Common myeloid progenitor, CD34-positive (primary cell): ENCODE measurements at regions not wholly inside any gene's neighbourhood (a gene's known extent, or its start where the extent isn't known, plus 50 kb on each side); places are given as distances from the start of the nearest gene placed in this dataset.

Experiments used
- CTCF ChIA-PET: fragments of 350-600 bp; sonication (Branson Sonifier 250); formaldehyde crosslinking; loops from one replicate; lab custom pipeline; 2021; ENCODE audit warnings: antibody characterized with exemption; lab: Charles Lee
- POLR2A ChIA-PET: fragments of 350-600 bp; sonication (Branson Sonifier 250); formaldehyde crosslinking; loops from one replicate; lab custom pipeline; 2021; ENCODE audit warnings: antibody characterized with exemption; lab: Charles Lee
- DNase-seq, 3 donors: peaks; one replicate each; pipeline versions ENCODE4 v3.0.0 to v3.0.0-alpha.2; 2013
- H3K27ac ChIP-seq, 2 experiments: 1 replicate in 1 of 2; 2 replicates in 1 of 2; pipeline ENCODE4 v1.7.0; 2013; ENCODE audit warnings: inconsistent platforms in 2 of 2, low read length in 2 of 2, mild to moderate bottlenecking in 2 of 2, low read depth in 1 of 2, moderate library complexity in 1 of 2; ENCODE audit not compliant: severe bottlenecking in 2 of 2, insufficient read depth in 1 of 2, poor library complexity in 1 of 2
- H3K27me3 ChIP-seq, 5 experiments: replicated peaks in 2 of 5; 1 replicate in 3 of 5; 2 replicates in 2 of 5; pipeline versions ENCODE4 v1.6.1 to v1.7.0; 2013; ENCODE audit warnings: low read length in 4 of 5, mild to moderate bottlenecking in 2 of 5, moderate library complexity in 2 of 5, inconsistent platforms in 1 of 5; ENCODE audit not compliant: insufficient read depth in 5 of 5, control insufficient read depth in 4 of 5
- H3K36me3 ChIP-seq, 4 experiments: 1 replicate in 2 of 4; 2 replicates in 2 of 4; pipeline versions ENCODE4 v1.6.1 to v1.7.0; 2013; ENCODE audit warnings: low read length in 3 of 4, control low read depth in 1 of 4, mild to moderate bottlenecking in 1 of 4; ENCODE audit not compliant: control insufficient read depth in 4 of 4, insufficient read depth in 4 of 4
- H3K4me1 ChIP-seq, 4 experiments: 1 replicate in 3 of 4; 2 replicates in 1 of 4; pipeline versions ENCODE4 v1.6.1 to v1.7.1; 2013; ENCODE audit warnings: low read length in 3 of 4, mild to moderate bottlenecking in 3 of 4, control low read depth in 1 of 4, inconsistent platforms in 1 of 4, moderate library complexity in 1 of 4; ENCODE audit not compliant: control insufficient read depth in 4 of 4, insufficient read depth in 4 of 4; ENCODE audit errors: control extremely low read depth in 1 of 4
- H3K4me3 ChIP-seq, 7 experiments: 1 replicate in 4 of 7; 2 replicates in 3 of 7; pipeline versions ENCODE4 v1.5.1 to v1.7.0; 2013; ENCODE audit warnings: mild to moderate bottlenecking in 7 of 7, low read length in 6 of 7, moderate library complexity in 6 of 7, inconsistent platforms in 2 of 7, low read depth in 2 of 7, control low read depth in 1 of 7; ENCODE audit not compliant: insufficient read depth in 4 of 7, control insufficient read depth in 1 of 7; ENCODE audit errors: extremely low read depth in 1 of 7
- H3K9me3 ChIP-seq, 5 experiments: 1 replicate in 4 of 5; 2 replicates in 1 of 5; pipeline versions ENCODE4 v1.6.1 to v1.7.1; 2013; ENCODE audit warnings: low read length in 4 of 5, mild to moderate bottlenecking in 2 of 5, inconsistent platforms in 1 of 5, low read depth in 1 of 5, moderate library complexity in 1 of 5; ENCODE audit not compliant: control insufficient read depth in 4 of 5, insufficient read depth in 2 of 5; ENCODE audit errors: control extremely low read depth in 1 of 5
- WGBS: methylation state at CpG from one replicate; pipeline ENCODE4 v1.1.5; 2013; ENCODE audit not compliant: insufficient coverage; 5-methylcytosine and 5-hydroxymethylcytosine counted together

- H3K4me1 ChIP-seq = peaks cover 0 to under 1% (median 0%) of the 10 kb centered on the region in 4 experiments
- H3K27me3 ChIP-seq = no peaks in the 10 kb centered on the region
- POLR2A ChIA-PET = no interaction called here
- no peak for DNase-seq
- peaks cover 0 to 8% (median 4%) of the 10 kb centered on the region in 5 experiments for H3K9me3 ChIP-seq
- no peak overlapping the region for H3K4me3 ChIP-seq
- WGBS = no CpG with 5 or more reads among the region's 1 CpG
- CTCF ChIA-PET = no interaction called here
- H3K36me3 ChIP-seq = no peaks in the 10 kb centered on the region
- H3K27ac ChIP-seq = no peak overlapping the region
Measured at GRCh38 chr13:103195762-103196161, 129.5 kb upstream of the SLC10A2 start.

- peaks cover 0 to 8% (median 4%) of the 10 kb centered on the region in 5 experiments for H3K9me3 ChIP-seq
- ChIA-PET POLR2A (no interaction called here), CTCF (no interaction called here)
- no peak for DNase-seq
- no peaks in the 10 kb centered on the region for H3K27me3 ChIP-seq
- no peak overlapping the region for H3K4me3 ChIP-seq
- H3K27ac ChIP-seq = no peak overlapping the region
- no peaks in the 10 kb centered on the region for H3K36me3 ChIP-seq
- peaks cover 0 to 8% (median 4%) of the 10 kb centered on the region in 4 experiments for H3K4me1 ChIP-seq
- WGBS = no CpG with 5 or more reads among the region's 2 CpGs
Measured at GRCh38 chr13:103194871-103195270, 128.7 kb upstream of the SLC10A2 start.

- Histone ChIP-seq H3K36me3 (no peaks in the 10 kb centered on the region), H3K27ac (no peak overlapping the region), H3K4me1 (peaks cover 0 to 11% (median 5%) of the 10 kb centered on the region in 4 experiments), H3K9me3 (no peaks in the 10 kb centered on the region), H3K4me3 (no peak overlapping the region), H3K27me3 (no peaks in the 10 kb centered on the region)
- DNase-seq = no peak
- CTCF ChIA-PET = no interaction called here
- WGBS = no CpG with 5 or more reads among the region's 1 CpG
- POLR2A ChIA-PET = interaction anchor here (0.7 kb wide), 1 partner anchor 691 kb away, joined by 3 read pairs; no protein-coding TSS in a partner anchor
Measured at GRCh38 chr13:103192511-103193135, 126.4 kb upstream of the SLC10A2 start.

GRCh38 chr13:103190841-103191240 lies 124.6 kb upstream of the SLC10A2 start:
- CTCF ChIA-PET = interaction anchor here (0.9 to 2.0 kb wide), 4 partner anchors 9 to 597 kb away, joined by 3 to 9 read pairs (median 5); no protein-coding TSS in a partner anchor

GRCh38 chr13:103188713-103189326 lies 122.6 kb upstream of the SLC10A2 start:
- no CpG with 5 or more reads among the region's 3 CpGs for WGBS
- peak; percentile 42 to 66 (median 64) for DNase-seq

More at GRCh38 chr13:103190841-103191240, 124.6 kb upstream of the SLC10A2 start:
- H3K4me1 ChIP-seq = peaks cover 0 to 11% (median 5%) of the 10 kb centered on the region in 4 experiments
- no peak for DNase-seq
- WGBS = no CpG with 5 or more reads among the region's 1 CpG
- POLR2A ChIA-PET = no interaction called here
- no peak overlapping the region for H3K4me3 ChIP-seq
- H3K9me3 ChIP-seq = no peaks in the 10 kb centered on the region
- peak overlapping the region in 1 of 2 experiments; percentile 6 for H3K27ac ChIP-seq
- no peaks in the 10 kb centered on the region for H3K27me3 ChIP-seq
- H3K36me3 ChIP-seq = no peaks in the 10 kb centered on the region

GRCh38 chr13:103187721-103188156 lies 121.5 kb upstream of the SLC10A2 start:
- H3K27ac ChIP-seq = no peak overlapping the region
- H3K27me3 ChIP-seq = no peaks in the 10 kb centered on the region
- H3K36me3 ChIP-seq = no peaks in the 10 kb centered on the region
- WGBS = 80% methylated on average over 10 of the region's 10 CpGs
- ChIA-PET POLR2A (no interaction called here), CTCF (interaction anchor here (0.6 to 1.7 kb wide), 3 partner anchors 90 to 602 kb away, joined by 3 to 4 read pairs (median 3); no protein-coding TSS in a partner anchor)
- no peak overlapping the region for H3K4me3 ChIP-seq
- H3K9me3 ChIP-seq = no peaks in the 10 kb centered on the region
- peak in 2 of 3 donors; percentile 11 to 44 for DNase-seq
- peaks cover 0 to 11% (median 5%) of the 10 kb centered on the region in 4 experiments for H3K4me1 ChIP-seq

More at GRCh38 chr13:103188713-103189326, 122.6 kb upstream of the SLC10A2 start:
- Histone ChIP-seq H3K9me3 (no peaks in the 10 kb centered on the region), H3K27ac (no peak overlapping the region), H3K4me1 (peaks cover 0 to 11% (median 5%) of the 10 kb centered on the region in 4 experiments), H3K27me3 (no peaks in the 10 kb centered on the region), H3K36me3 (no peaks in the 10 kb centered on the region), H3K4me3 (peak overlapping the region in 1 of 7 experiments; percentile 35)
- ChIA-PET POLR2A (no interaction called here), CTCF (interaction anchor here (1.0 to 2.0 kb wide), 6 partner anchors 10 to 599 kb away, joined by 3 to 9 read pairs (median 4); no protein-coding TSS in a partner anchor)

- no peak for DNase-seq
- ChIA-PET POLR2A (no interaction called here), CTCF (no interaction called here)
- Histone ChIP-seq H3K27me3 (no peaks in the 10 kb centered on the region), H3K4me3 (no peak overlapping the region), H3K4me1 (peaks cover 0 to 5% (median 0%) of the 10 kb centered on the region in 4 experiments), H3K36me3 (no peaks in the 10 kb centered on the region), H3K27ac (no peak overlapping the region), H3K9me3 (no peaks in the 10 kb centered on the region)
- 100% methylated on average over 1 of the region's 2 CpGs for WGBS
Measured at GRCh38 chr13:103184413-103184812, 118.2 kb upstream of the SLC10A2 start.
